Left lobe of liver (tissue), 2 donors: ENCODE measurements at regions not wholly inside any gene's neighbourhood (a gene's known extent, or its start where the extent isn't known, plus 50 kb on each side); places are given as distances from the start of the nearest gene placed in this dataset.
A peak's percentile ranks its signal among the peaks of the same experiment; 100 is the strongest.

Source experiments
- ATAC-seq: fragments of 200-7000 bp; cut with Tn5 transposase; one replicate; pipeline ENCODE4 v1.9.1; 2020; ENCODE audit warnings: mild to moderate bottlenecking, moderate library complexity
- DNase-seq: peaks from one replicate; pipeline ENCODE4 v3.0.0-alpha.2; 2020; ENCODE audit warnings: low spot score
- donor health status: DM: no; HTN: no; CAD: no; lungs with moderate emphysema.
- donor health status: DM: no; HTN: yes; CAD: no.

DNA sequence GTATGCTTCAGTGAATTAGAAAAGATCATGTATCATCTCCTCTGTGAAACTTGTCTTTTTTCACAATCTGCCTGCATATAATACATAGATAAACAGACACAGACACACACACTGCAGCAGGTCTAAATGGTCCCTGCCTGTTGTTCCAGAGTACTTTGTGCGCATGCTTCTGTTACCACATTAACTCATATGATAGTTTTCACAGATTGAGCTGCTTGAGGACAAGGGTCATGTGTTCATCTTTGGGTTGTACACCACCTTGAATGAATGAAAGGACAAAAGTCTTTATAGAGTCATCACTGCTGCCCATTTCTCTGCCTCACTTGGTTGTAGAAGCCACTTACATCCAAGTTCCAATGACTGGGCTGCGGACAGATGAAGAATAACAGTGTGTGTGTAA lies 72.7 kb upstream of the GLS start:
- no peak for ATAC-seq
- DNase-seq: no peak

DNA sequence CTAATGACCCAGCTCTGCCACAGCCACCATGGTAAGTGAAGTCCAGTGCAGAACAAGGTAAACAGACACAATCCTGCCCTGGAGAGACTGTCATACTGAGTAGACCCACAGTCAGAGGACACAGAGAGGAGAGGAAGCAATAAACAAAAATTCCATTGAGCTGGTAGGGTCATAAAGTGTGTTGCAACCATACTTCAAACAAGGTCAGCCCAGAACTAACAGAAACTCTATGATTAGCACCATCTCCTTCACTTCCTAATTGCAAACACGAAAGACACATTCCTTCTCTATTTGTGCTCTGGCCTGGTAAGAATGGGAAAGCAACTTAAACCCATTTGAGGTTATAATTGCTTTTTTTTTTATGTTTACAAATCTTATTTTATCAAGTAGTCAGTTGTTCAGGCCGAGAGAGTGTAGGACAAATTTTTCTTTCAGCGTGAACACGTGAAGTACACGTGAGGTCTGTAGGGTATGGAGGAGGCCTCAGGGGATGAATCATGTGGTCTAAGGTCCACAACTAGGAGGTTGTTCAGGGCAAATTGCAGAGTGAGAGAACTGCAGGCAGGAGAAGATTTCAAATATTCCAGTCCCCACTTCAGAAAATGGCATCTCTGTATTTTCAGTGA lies 71.4 kb upstream of the GLS start:
- DNase-seq (no peak), ATAC-seq (no peak)

DNA sequence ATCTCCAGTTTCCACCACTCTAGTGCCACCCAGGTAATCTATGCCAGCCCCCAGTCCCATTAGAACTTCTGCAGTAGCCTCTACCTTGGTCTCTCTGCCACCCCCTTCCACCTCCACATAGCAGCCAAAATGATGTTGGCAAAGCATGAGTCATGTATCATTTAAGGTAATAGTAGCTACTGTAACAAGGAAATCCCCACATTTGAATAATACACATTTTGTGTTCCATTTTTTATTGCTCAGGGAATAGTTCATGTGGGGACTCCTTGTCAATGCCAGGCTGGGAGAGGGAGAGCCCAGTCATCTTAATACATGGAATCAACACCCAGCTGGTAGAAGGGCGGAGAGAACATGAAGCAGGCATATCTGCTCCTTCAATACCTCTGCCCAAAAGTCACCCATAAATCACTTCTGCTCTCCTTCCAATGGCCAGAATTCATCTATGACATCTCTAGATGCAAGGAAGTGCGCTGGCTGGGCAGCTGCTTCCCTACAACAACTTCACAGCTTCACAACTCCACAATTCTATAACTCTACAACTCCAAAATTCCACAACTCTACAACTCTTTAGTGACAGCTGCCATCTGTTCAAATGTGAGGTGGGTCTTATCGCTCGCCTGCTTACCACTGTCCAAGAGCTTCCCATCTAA lies 70.6 kb upstream of the GLS start:
- DNase-seq (no peak), ATAC-seq (no peak)

DNA sequence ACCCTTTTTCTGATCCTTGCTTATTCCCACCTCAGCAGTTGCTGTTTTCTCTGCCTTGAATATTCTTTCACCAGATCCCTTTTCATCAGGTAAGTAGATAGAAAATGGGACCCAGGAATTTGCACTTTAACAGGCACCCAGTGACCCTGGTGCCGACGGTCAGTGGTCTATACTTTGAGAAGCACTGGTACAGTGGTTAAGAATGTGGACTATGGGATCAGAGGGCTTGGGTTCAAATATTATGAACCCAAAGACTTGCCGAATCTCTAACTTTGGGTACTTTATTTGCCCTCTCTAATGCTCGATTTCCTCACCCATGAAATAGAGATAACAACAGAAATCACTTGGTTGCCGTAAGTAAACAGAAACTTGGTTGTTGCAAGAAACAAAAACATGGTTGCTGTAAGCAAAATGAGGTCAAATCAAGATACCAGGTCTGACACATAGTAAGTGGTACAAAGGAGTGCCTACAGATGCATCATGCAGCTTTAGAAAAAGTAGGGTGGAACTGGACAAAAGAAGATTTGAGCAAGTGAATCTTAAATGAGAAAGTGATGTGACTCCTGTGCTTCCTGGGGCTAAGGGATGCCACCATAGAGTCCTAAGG lies 69.5 kb upstream of the GLS start:
- DNase-seq (no peak), ATAC-seq (no peak)

DNA sequence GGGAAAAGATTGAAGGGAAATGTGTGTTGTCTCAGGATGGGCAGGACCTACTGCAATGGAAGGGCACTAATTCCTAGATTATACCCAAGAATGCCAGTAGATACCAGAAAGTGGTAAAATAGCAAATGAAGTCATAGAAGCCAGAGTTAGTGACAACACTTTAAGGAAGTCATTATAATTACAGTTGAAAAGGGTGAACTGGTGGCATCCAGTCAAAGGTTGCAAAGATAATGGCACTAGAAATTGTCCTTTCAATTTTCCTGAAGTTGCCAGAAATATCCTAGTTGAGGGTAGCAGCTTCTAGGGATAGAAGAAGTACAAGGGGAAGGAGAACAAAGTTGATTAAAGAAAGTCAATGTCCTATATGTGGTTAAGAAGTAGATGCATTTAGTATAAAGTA lies 68.8 kb upstream of the GLS start:
- no peak for ATAC-seq

DNA sequence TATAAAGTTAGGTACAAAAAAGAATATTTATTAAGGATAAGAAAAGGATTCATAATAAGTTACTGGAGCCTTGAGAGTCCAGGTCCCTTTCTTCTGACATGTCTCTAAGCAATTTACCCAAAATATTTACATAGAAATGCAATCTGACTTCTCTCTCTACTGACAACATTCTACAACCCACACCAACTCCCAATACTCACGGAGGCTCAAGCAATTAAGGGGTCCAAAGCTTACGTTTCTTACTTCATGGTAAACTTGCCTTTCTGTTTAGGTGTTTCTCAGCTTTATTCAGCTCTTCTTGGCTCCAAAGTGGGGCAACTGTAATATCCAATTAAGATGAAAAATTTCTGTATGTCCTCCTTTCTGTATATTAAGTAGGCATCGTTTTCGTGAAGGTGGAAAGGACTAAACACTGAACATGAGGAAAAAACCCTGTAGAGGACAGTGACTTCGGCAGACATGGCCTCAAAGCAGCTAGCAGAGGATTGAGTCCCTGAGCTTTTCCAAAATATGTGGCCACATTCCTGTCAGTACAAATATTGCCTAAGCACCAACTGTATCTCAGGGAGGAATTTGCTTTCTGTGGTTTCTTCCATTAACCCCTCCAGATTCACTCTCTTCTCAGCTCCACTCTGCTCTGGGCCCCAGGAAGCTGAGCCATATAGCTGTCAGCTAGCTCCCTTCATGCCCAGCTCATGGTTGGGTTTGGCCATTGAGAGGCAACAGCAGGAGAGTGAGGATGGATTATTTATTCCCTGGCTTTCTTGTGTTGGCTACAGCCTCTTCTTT lies 67.9 kb upstream of the GLS start:
- ATAC-seq: no peak
- no peak for DNase-seq

More for the DNA sequence above, 68.8 kb upstream of the GLS start:
- no peak for DNase-seq

DNA sequence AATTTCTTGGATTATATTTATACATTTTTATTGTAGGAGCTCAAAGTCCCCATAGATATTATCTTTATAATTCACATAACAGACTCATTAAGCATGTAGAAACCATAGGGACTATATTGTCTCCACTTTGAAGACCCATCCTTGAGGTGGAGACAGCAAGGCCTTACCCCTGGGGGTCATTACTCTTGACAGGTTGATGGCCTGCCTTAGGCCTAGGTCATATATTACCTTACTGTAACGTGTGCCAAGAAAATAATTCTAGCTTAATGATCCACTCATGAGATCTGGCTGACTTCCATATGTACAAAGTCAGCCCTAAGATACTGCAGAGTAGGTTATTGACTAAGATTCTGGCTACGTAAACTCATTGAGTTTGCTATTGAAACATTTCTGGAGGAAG lies 65.4 kb upstream of the GLS start:
- no peak for DNase-seq
- peak; percentile 53 for ATAC-seq

DNA sequence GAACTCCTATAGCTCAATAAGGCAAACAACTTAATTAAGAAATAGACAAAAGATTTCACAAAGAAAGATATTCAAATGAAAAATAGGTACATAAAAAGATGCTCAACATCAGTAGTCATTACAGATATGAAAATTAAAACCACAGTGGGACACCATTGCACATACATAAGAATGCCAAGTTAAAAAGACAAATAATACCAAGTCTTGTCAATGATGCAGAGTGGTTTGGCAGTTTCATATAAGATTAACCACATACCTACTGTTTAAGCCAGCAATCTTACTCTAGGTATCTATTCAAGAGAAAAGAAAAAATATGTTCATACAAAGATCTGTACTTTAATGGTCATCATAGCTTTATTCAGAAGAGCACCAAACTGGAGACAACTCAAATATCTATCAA lies 63.5 kb upstream of the GLS start:
- DNase-seq (no peak), ATAC-seq (no peak)

DNA sequence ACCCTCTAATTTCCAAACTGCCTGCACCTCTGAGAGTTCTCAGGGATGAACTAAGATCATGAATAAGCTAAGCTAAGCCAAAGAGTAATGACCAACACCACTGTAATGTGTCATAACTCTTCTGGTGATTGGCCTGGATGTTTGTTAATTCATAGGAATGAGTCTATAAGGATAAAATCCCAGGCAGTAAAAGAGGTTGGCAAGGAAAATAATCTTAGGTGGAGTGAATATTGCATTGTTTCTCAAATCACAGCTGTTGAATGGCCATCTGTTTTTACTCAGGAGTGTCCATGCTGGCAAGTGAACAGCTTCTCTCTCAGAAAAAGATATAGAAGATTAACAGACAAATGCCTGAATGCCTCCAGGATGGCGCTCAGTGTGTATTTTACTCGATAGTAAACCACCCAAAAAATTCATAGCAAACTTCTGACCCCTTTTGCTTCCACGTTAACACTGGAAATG lies 60.8 kb upstream of the GLS start:
- no peak for DNase-seq
- ATAC-seq: no peak

DNA sequence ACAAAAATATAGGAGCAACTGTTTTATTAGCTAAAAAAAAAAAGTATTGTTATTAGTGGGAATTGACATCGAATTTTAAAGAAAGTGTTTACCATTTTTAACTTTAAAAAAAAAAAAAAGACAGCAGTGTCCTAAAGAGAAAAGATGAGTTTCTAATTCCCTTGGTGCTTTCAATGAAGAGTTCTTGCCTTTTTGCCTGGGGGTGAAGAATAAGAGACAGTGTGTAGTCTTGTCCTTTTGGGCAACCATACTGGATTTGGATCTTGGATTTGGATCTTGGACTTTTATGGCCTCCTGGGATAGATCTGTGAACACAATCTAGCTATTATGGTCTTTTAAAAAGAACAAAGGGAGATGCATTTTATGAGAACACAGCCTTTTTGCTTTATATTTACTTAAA lies 60.2 kb upstream of the GLS start:
- ATAC-seq (no peak), DNase-seq (no peak)

DNA sequence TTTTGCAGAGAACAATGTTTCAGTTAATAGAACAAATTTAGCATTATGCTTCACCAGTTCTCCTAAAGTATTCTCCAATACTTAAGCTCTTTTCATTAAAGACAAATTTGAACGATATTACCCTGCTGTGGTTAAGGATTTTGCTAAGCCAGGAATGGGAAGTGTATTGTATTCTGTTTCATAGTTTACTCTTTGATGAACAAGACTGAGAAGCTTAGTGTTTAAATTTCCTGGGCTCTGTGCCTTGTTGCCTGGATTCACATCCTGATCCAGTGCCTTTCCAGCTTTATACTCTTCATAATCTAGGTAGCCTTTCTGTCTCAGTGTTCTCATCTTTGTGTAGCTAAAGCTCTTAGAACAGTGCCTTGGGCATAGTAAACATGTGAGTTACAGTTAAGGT lies 58.6 kb upstream of the GLS start:
- DNase-seq: no peak
- ATAC-seq: no peak

DNA sequence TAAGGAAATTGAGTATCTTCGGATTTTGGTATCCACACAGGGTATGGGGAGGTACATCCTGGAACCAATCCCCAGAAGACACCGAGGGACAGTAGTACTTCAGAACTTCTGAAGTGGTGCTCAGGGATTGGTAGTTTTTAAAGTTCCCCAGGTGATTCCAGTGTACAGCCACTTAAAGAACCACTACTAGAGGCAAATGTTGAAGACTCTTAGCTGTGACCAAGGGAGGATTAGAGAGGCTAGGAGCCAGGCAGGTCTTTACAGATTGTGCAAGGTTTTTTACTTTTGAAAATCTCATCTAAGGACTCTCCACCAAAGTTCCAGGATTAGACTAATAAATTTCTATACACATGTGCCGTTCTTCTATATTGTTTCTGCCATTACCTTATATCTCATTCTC lies 52.9 kb upstream of the GLS start:
- ATAC-seq: no peak
- no peak for DNase-seq

DNA sequence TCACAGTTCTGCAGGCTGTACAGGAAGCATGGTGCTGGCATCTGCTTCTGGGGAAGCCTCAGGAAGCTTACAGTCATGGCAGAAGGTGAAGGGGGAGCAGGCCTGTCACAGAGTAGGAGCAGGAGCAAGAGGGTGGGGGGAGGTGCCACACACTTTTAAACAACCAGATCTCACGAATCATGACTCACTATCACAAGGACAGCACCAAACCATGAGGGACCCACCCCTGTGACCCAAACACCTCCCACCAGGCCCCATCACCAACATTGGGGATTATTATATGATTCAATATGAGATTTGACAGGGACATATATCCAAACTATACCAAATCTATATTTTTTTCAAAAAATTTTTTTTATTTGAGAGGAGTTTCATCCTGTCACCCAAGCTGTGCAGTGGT lies 51.0 kb upstream of the GLS start:
- ATAC-seq: no peak

More for the DNA sequence above, 51.0 kb upstream of the GLS start:
- no peak for DNase-seq
